HepG2 (cell line): ENCODE measurements at regions not wholly inside any gene's neighbourhood (a gene's known extent, or its start where the extent isn't known, plus 50 kb on each side); places are given as distances from the start of the nearest gene placed in this dataset.
A peak's percentile ranks its signal among the peaks of the same experiment; 100 is the strongest.

ENCODE experiments used
- CEBPB ChIP-seq: IDR thresholded peaks from 2 replicates; pipeline ENCODE4 v1.6.1; 2011; ENCODE audit warnings: low read depth, low read length, improper control_type of control experiment, borderline replicate concordance
- GMEB2 ChIP-seq: IDR thresholded peaks from 2 replicates; pipeline ENCODE4 v1.6.1; 2016; ENCODE audit warnings: missing biosample characterization, missing genetic modification reagents, low read depth
- HDAC1 ChIP-seq: sonication (generic); formaldehyde crosslinking; IDR thresholded peaks from 2 replicates; pipeline ENCODE4 v1.5.1; 2020; ENCODE audit warnings: mild to moderate bottlenecking, missing genetic modification reagents
- HNF1A ChIP-seq, 2 experiments: sonication (generic) in 1 of 2; formaldehyde crosslinking in 1 of 2; IDR thresholded peaks; 2 replicates each; pipeline versions ENCODE4 v1.4.0 to v1.6.1; 2016 to 2020; ENCODE audit warnings: borderline replicate concordance in 1 of 2, low read depth in 1 of 2, mild to moderate bottlenecking in 1 of 2, missing genetic modification reagents in 1 of 2
- KDM6A ChIP-seq: IDR thresholded peaks from 2 replicates; pipeline ENCODE4 v1.6.1; 2016; ENCODE audit warnings: low read depth
- KLF11 ChIP-seq: IDR thresholded peaks from 2 replicates; pipeline ENCODE4 v1.6.1; 2016; ENCODE audit warnings: missing compliant biosample characterization
- NCOA1 ChIP-seq: sonication (generic); formaldehyde crosslinking; IDR thresholded peaks from 2 replicates; pipeline ENCODE4 v1.9.0; 2021; ENCODE audit warnings: missing genetic modification reagents
- NFKBIZ ChIP-seq: IDR thresholded peaks from 2 replicates; pipeline ENCODE4 v1.6.1; 2018; ENCODE audit warnings: missing genetic modification reagents, missing compliant biosample characterization
- PAX8 ChIP-seq: sonication (generic); formaldehyde crosslinking; IDR thresholded peaks from 2 replicates; pipeline ENCODE4 v1.8.0; 2022; ENCODE audit warnings: mild to moderate bottlenecking, missing genetic modification reagents, borderline replicate concordance
- PBX3 ChIP-seq: sonication (generic); formaldehyde crosslinking; IDR thresholded peaks from 2 replicates; pipeline ENCODE4 v1.8.1; 2023; ENCODE audit warnings: missing genetic modification reagents, inconsistent platforms, borderline replicate concordance
- REPIN1 ChIP-seq: sonication (generic); formaldehyde crosslinking; IDR thresholded peaks from 2 replicates; pipeline ENCODE4 v1.8.0; 2022; ENCODE audit warnings: missing genetic modification reagents, low read depth, mild to moderate bottlenecking, borderline replicate concordance
- TBX3 ChIP-seq: fragments of 450-650 bp; IDR thresholded peaks from 2 replicates; pipeline ENCODE4 v1.6.1; 2017; ENCODE audit warnings: antibody characterized with exemption, mild to moderate bottlenecking, inconsistent platforms, borderline replicate concordance
- XRCC5 ChIP-seq: fragments of 200-400 bp; formaldehyde crosslinking; optimal IDR thresholded peaks from 2 replicates; pipeline ENCODE3; 2017; ENCODE audit warnings: mild to moderate bottlenecking, low read length
- ZBTB1 ChIP-seq: sonication (generic); formaldehyde crosslinking; IDR thresholded peaks from 2 replicates; pipeline ENCODE4 v1.4.0; 2020; ENCODE audit warnings: missing genetic modification reagents, borderline replicate concordance
- ZBTB25 ChIP-seq: IDR thresholded peaks from 2 replicates; pipeline ENCODE4 v1.6.1; 2018; ENCODE audit warnings: missing genetic modification reagents
- ZBTB34 ChIP-seq: sonication (generic); formaldehyde crosslinking; IDR thresholded peaks from 2 replicates; pipeline ENCODE4 v1.8.0; 2022; ENCODE audit warnings: mild to moderate bottlenecking, missing genetic modification reagents
- ZMAT5 ChIP-seq: sonication (generic); formaldehyde crosslinking; IDR thresholded peaks from 2 replicates; pipeline ENCODE4 v1.5.0; 2020; ENCODE audit warnings: mild to moderate bottlenecking, low read depth, missing genetic modification reagents, borderline replicate concordance
- ZNF652 ChIP-seq: IDR thresholded peaks from 2 replicates; pipeline ENCODE4 v1.6.1; 2016; ENCODE audit warnings: low read depth, borderline replicate concordance
- ZNF737 ChIP-seq: sonication (generic); formaldehyde crosslinking; IDR thresholded peaks from 2 replicates; pipeline ENCODE4 v1.5.0; 2020; ENCODE audit warnings: missing genetic modification reagents, mild to moderate bottlenecking, borderline replicate concordance
- ZNF776 ChIP-seq: sonication (generic); formaldehyde crosslinking; IDR thresholded peaks from 2 replicates; pipeline ENCODE4 v1.4.0; 2020; ENCODE audit warnings: mild to moderate bottlenecking, missing genetic modification reagents

GRCh38 chr20:36084897-36085613, 69.5 kb upstream of the EPB41L1 start (continued):
- no peak for TF ChIP-seq HNF1A (IDR thresholded peaks at IDR 0.05; ENCODE audit: low read depth)
- no peak for TF ChIP-seq HNF1A (CRISPR knock-in tag; IDR thresholded peaks at IDR 0.05; ENCODE audit: borderline replicate concordance)
- no peak for TF ChIP-seq PBX3 (CRISPR knock-in tag)
- no peak for TF ChIP-seq ZBTB1
- no peak for TF ChIP-seq ZBTB34 (CRISPR knock-in tag)
- no peak for TF ChIP-seq KDM6A (CRISPR knock-in tag)
- no peak for TF ChIP-seq KLF11 (CRISPR knock-in tag)
- no peak for TF ChIP-seq NCOA1
- peak; percentile 30; the same call in 1 of the 2 replicates for TF ChIP-seq CEBPB
- TF ChIP-seq GMEB2 (CRISPR knock-in tag), result no peak
- TF ChIP-seq ZBTB25 (CRISPR knock-in tag), result no peak
- TF ChIP-seq NFKBIZ (CRISPR knock-in tag), result no peak
- no peak for TF ChIP-seq ZNF737 (CRISPR knock-in tag)
- TF ChIP-seq ZNF652 (CRISPR knock-in tag), result no peak
- TF ChIP-seq ZNF776 (CRISPR knock-in tag), result no peak
- peak; percentile 9 for TF ChIP-seq XRCC5
- no peak for TF ChIP-seq PAX8 (CRISPR knock-in tag)
- TF ChIP-seq REPIN1 (CRISPR knock-in tag), result no peak
- no peak for TF ChIP-seq ZMAT5 (CRISPR knock-in tag)
- TF ChIP-seq HDAC1 (CRISPR knock-in tag), result no peak
- no peak for TF ChIP-seq TBX3
